SIG-M5 (cell line): ENCODE measurements at regions not wholly inside any gene's neighbourhood (a gene's known extent, or its start where the extent isn't known, plus 50 kb on each side); places are given as distances from the start of the nearest gene placed in this dataset.
"Not testable (repeated sequence)": the region's sequence is repeated elsewhere in the genome, so short reads cannot be mapped to it uniquely, and the experiment has no call there.

Source experiments
- DNase-seq: peaks from one replicate; lab custom pipeline; 2025; lab: John Stamatoyannopoulos, UW

DNA sequence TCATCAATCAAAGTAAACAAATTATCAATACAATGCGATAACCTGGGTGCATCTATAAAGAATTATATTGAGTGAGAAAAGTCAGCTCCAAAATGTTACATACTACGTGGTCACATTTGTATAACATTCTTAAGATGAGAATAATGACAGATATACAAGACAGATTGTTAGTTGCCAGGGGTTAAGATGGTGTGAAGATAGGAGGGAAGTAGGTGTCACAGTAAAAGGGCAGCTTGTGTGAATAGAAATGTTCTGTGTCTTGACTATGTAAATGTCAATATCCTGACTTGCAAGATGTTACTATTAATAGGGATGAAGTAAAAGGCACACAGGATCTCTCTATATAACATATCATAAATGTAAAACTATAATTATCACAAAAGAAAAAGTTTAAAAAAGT lies 611.2 kb upstream of the SPRY2 start:
- no peak for DNase-seq

DNA sequence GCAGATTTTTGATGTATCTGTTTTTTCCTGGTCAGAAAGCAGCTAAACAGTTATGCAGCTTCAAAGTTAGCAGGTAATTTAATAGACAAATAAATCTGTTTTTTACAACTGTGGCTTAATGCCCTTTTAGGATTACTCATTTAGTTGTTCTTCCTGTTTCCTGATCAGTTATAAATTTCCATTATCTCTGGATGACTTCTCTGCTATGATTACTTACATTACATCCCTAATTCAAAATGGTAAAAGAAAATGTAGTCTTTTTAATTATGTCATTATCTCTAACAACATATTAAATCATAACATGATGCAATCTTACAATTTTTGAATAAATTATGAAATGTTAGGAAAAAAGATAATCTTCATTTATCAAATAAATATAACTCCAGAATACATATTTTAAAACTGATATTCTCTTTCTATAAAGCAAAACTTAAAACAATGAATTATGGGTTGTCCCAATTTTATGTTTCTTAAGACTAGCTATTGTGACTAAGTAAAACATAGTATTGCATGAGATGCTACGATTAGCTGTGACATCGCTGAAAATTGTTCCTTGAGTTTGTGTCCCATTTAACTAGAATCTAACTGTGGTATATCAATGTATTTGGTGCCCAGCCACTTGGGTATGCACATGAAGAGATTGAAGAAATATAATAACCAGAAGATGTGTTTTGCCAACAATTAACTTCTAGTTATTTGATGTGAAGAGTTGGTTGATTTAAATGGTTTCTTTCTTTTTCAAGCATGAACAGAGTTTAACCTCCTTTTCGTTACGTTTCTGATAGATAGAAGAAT lies 605.3 kb upstream of the SPRY2 start:
- DNase-seq = no peak

GRCh38 chr13:80945328-80945727 lies 604.4 kb upstream of the SPRY2 start:
- DNase-seq = no peak

- no peak for DNase-seq
These were observed 598.7 kb upstream of the SPRY2 start for GRCh38 chr13:80939581-80939980.

DNA sequence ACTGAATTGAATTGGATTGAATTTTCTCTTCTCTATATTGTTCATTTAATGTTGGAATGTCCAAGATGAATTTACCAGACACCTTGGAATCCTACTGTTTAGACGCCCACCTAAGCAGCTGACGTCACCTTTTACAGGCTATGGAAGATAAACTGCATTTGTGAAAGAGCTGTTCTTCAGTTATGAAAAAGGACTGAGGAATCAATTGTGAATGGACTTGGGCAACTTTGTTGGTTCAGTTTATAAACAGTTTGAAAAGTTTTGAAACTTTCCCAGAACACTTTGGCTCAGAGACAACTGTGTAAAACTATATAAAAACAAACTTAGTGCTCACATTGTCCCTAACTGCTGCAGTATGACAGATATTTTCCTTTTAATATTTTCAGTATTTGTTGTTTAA lies 590.8 kb upstream of the SPRY2 start:
- DNase-seq = no peak

DNA sequence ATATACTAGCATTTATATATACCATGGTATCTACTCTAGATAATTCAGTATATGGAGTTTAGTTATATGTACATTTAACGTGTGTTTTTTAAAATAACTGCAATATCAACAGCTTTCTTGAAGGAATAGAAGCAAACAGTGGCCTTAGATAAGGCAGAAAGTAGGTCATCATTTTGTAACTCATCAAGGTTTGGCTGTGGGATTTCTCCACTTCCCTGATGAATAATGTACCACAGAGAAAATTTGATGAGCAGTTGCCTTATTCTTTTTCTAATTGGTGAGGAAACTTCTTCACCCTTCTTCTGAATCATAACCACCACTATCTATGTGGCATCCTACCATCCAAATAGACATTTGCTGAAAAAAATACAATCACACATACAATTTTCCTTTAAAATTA lies 590.2 kb upstream of the SPRY2 start:
- DNase-seq = no peak

GRCh38 chr13:80928241-80928640 lies 587.3 kb upstream of the SPRY2 start:
- no peak for DNase-seq

- DNase-seq = not testable (repeated sequence)
These were observed 585.1 kb upstream of the SPRY2 start for GRCh38 chr13:80926024-80926423.

GRCh38 chr13:80924596-80924995 lies 583.7 kb upstream of the SPRY2 start:
- no peak for DNase-seq

- DNase-seq = no peak
These were observed 583.0 kb upstream of the SPRY2 start for GRCh38 chr13:80923907-80924306.

- DNase-seq = no peak
These were observed 581.0 kb upstream of the SPRY2 start for GRCh38 chr13:80921971-80922370.

GRCh38 chr13:80921541-80921940 lies 580.6 kb upstream of the SPRY2 start:
- DNase-seq = no peak

- DNase-seq = peak; percentile 14
These were observed 565.9 kb upstream of the SPRY2 start for GRCh38 chr13:80906860-80907259.

DNA sequence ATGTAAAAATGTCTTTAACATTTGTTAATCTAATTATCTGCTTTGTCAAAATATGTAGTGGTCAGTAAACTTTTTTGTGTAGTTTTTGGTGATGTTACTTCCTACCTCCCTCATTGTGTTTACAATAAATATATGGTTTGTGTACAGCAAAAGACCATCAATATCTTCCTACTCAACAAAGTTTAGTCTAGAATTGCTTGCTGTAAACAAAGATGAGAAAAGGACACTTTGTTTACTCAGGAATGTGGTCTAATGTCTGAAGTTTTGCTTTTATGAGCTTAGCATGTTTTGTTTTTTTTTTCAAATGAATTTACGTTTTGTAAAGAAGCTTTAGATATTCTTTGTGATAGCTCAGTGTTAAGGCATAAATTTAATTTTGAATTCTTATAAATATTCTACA lies 563.5 kb upstream of the SPRY2 start:
- DNase-seq = no peak

- no peak for DNase-seq
These were observed 563.0 kb upstream of the SPRY2 start for GRCh38 chr13:80903911-80904310.

- no peak for DNase-seq
These were observed 560.6 kb upstream of the SPRY2 start for GRCh38 chr13:80901530-80901929.

DNA sequence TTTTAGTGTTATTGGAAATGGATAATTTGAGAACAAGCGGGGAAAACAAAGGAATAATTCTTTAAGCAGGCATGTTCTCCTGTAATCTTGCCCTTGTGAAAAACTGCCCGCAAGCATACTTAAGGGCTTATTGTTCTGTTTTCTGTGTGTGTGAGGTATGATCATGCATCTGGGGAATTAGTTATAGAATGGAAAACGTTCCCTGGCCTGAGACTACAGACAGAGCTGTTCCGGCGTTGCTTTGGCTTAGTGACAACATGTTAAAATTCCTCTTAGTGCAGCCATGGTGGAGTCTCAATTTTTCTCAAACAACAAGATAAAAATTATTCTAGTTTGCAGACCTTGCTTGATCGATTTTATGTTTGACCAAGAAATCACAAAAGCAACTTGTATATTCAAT lies 560.2 kb upstream of the SPRY2 start:
- no peak for DNase-seq

- DNase-seq = no peak
These were observed 559.6 kb upstream of the SPRY2 start for GRCh38 chr13:80900561-80900960.

- DNase-seq = not testable (repeated sequence)
These were observed 556.7 kb upstream of the SPRY2 start for GRCh38 chr13:80897641-80898040.

- no peak for DNase-seq
These were observed 554.0 kb upstream of the SPRY2 start for GRCh38 chr13:80894917-80895316.

DNA sequence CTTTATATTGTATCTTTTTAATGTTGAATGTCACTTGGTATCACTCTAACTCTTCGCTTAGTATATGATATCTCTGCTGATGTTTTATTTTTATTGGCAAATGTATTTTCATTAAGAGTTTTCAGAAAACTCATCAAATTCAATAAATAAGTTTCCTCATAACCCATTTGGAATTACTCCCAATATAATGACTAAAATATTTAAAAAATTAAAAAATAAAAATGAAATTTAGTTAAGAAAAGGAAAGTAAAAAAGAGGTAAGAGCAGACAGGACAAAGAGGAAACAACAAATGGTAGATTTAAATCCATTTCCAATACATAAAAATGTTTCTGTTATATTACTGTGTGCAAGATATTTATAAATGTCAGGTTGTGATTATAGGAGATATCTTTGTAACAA lies 548.9 kb upstream of the SPRY2 start:
- DNase-seq = no peak

DNA sequence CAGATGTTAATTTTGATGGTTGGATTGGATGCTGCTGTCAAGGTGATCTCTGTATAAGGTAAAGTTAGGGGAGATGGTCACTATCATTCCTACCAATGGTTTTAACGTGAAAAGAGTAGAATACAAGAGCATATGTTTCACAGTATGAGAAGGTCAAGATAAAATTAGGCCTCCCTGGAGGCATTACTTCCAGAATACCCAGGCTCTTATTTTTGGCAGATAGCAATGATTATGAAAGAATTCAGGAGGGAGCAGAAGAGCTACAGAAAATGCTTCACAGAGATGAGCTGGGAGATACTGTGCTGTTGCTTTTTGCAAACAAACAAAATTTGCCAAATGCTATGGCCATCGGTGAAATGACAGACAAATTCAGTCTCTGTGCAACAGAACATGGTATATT lies 547.5 kb upstream of the SPRY2 start:
- DNase-seq = no peak

GRCh38 chr13:80884056-80884785 lies 543.3 kb upstream of the SPRY2 start:
- no peak for DNase-seq

DNA sequence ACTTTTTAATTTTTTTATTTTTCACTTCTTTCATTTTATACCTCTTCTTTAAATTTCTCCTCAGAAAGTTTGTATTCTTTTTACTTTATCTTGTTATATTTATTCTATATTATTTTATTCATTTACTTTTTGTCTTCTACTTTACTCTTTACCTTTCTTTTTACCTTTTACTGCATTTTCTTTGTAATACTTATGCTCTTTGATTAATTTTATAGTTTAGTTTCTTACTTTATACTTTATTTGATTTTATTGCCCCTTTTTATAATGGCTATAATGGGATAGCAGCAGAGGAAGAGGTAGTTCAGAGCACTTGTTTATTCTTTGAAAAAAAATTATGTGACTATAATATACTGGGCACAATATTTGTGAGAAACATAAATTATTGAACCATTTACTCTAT lies 542.6 kb upstream of the SPRY2 start:
- no peak for DNase-seq
